Stomach (tissue), 4 donors: ENCODE measurements at regions not wholly inside any gene's neighbourhood (a gene's known extent, or its start where the extent isn't known, plus 50 kb on each side); places are given as distances from the start of the nearest gene placed in this dataset.

Experiments used
- POLR2A ChIP-seq, 4 donors: fragments of 450-650 bp; IDR thresholded peaks; one replicate each; pipeline ENCODE4 v1.6.1; 2016; ENCODE audit warnings: antibody characterized with exemption in 4 of 4, control low read depth in 2 of 4, mild to moderate bottlenecking in 1 of 4, moderate library complexity in 1 of 4
- POLR2AphosphoS5 ChIP-seq, 3 donors: sonication (generic); formaldehyde crosslinking; IDR thresholded peaks; one replicate each; pipeline ENCODE4 v1.6.1; 2016; ENCODE audit warnings: antibody characterized with exemption in 3 of 3
- TF ChIP-seq, protein P1 (sequence below), 7 experiments: fragments of 450-650 bp in 4 of 7; fragments of 200-600 bp in 3 of 7; sonication (generic) in 3 of 7; IDR thresholded peaks; one replicate each; pipeline ENCODE4 v1.5.1; 2016 to 2019; ENCODE audit warnings: antibody characterized with exemption in 7 of 7, control low read depth in 2 of 7, mild to moderate bottlenecking in 1 of 7

DNA sequence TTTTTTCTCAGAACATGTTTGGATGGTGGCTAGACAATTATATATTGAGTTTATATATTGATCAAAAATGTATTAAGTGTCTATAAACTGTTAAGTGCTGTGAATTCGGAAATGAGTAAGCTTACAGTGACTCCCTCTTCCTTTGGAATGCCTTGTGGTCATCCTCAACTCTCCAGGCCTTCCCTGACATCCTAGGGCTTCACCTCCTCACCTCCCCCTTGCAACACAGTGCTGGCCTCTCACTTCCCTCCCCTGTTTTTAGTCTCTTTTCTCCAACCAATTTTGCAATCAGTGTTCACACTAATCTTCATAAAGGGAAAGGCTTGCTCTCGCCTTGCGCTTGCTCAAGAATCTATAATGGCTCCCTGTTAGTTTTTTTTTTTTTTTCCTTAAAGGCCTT lies 95.1 kb upstream of the C1orf21 start:
- TF ChIP-seq, protein P1, sequence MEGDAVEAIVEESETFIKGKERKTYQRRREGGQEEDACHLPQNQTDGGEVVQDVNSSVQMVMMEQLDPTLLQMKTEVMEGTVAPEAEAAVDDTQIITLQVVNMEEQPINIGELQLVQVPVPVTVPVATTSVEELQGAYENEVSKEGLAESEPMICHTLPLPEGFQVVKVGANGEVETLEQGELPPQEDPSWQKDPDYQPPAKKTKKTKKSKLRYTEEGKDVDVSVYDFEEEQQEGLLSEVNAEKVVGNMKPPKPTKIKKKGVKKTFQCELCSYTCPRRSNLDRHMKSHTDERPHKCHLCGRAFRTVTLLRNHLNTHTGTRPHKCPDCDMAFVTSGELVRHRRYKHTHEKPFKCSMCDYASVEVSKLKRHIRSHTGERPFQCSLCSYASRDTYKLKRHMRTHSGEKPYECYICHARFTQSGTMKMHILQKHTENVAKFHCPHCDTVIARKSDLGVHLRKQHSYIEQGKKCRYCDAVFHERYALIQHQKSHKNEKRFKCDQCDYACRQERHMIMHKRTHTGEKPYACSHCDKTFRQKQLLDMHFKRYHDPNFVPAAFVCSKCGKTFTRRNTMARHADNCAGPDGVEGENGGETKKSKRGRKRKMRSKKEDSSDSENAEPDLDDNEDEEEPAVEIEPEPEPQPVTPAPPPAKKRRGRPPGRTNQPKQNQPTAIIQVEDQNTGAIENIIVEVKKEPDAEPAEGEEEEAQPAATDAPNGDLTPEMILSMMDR (IDR thresholded peaks at IDR 0.05) = no peak
- TF ChIP-seq POLR2A (IDR thresholded peaks at IDR 0.05) (no peak), POLR2AphosphoS5 (IDR thresholded peaks at IDR 0.05) (no peak)
